ENCODE measurements at regions not wholly inside any gene's neighbourhood (a gene's known extent, or its start where the extent isn't known, plus 50 kb on each side); places are given as distances from the start of the nearest gene placed in this dataset.

DNA sequence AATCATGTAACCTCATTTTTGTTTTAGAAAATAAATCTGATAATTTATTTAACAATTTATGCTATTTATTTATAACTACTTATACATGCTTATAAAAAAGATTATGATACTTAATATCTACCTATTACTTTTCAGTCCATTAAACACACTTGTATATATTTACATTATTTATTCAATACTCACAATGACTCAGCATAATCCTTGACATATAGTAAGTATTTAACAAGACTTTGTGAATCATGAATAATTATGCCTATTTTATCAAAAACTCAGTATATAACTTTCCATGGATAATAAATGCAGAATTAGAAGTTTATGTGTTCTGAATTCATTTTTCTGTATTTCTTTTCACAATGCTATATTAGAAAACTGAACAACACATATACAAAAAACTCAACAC, 266.0 kb upstream of the STAC start:
- POLR2A ChIA-PET: no interaction called here
- Histone ChIP-seq H3K4me2 (no peak overlapping the region), H3K4me3 (ENCODE audit: low read depth in 2 of 2, low read length in 1 of 2) (no peak overlapping the region), H3F3A (replicated peaks; ENCODE audit: insufficient read depth) (no peaks in the 10 kb centered on the region), H3K9ac (no peak overlapping the region), H3K27ac (ENCODE audit: low read depth in 2 of 2, low read length in 1 of 2) (no peak overlapping the region), H3K36me3 (replicated peaks in 1 of 2; ENCODE audit: control insufficient read depth in 1 of 2, insufficient read depth in 2 of 2, low read length in 1 of 2) (no peaks in the 10 kb centered on the region), H4K20me1 (ENCODE audit: insufficient read depth) (no peaks in the 10 kb centered on the region), H2AFZ (ENCODE audit: low read depth) (no peak overlapping the region), H3K9me3 (no peaks in the 10 kb centered on the region), H3K4me1 (ENCODE audit: control insufficient read depth in 1 of 2, insufficient read depth in 2 of 2, low read depth in 1 of 2, low read length in 1 of 2) (no peaks in the 10 kb centered on the region), H3K27me3 (ENCODE audit: insufficient read depth) (no peaks in the 10 kb centered on the region), H3K9me2 (no peaks in the 10 kb centered on the region), H3K79me2 (ENCODE audit: insufficient read depth) (no peaks in the 10 kb centered on the region)
- CTCF ChIA-PET: no interaction called here
- DNase-seq: no peak
- TF ChIP-seq FOSL2 (IDR thresholded peaks at IDR 0.05; ENCODE audit: borderline replicate concordance, low read depth): no peak
- TF ChIP-seq, protein P1, sequence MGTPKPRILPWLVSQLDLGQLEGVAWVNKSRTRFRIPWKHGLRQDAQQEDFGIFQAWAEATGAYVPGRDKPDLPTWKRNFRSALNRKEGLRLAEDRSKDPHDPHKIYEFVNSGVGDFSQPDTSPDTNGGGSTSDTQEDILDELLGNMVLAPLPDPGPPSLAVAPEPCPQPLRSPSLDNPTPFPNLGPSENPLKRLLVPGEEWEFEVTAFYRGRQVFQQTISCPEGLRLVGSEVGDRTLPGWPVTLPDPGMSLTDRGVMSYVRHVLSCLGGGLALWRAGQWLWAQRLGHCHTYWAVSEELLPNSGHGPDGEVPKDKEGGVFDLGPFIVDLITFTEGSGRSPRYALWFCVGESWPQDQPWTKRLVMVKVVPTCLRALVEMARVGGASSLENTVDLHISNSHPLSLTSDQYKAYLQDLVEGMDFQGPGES (IDR thresholded peaks at IDR 0.05; ENCODE audit: low read depth, low read length): no peak
- TF ChIP-seq RAD21 (IDR thresholded peaks at IDR 0.05; ENCODE audit: low read length): no peak
- no peak for TF ChIP-seq RFX5 (IDR thresholded peaks at IDR 0.05; ENCODE audit: low read length)
- TF ChIP-seq TAF1 (IDR thresholded peaks at IDR 0.05; ENCODE audit: borderline replicate concordance, low read depth, low read length): no peak
- TF ChIP-seq TEAD4 (IDR thresholded peaks at IDR 0.05; ENCODE audit: borderline replicate concordance, insufficient read depth): no peak
- TF ChIP-seq, protein P2, sequence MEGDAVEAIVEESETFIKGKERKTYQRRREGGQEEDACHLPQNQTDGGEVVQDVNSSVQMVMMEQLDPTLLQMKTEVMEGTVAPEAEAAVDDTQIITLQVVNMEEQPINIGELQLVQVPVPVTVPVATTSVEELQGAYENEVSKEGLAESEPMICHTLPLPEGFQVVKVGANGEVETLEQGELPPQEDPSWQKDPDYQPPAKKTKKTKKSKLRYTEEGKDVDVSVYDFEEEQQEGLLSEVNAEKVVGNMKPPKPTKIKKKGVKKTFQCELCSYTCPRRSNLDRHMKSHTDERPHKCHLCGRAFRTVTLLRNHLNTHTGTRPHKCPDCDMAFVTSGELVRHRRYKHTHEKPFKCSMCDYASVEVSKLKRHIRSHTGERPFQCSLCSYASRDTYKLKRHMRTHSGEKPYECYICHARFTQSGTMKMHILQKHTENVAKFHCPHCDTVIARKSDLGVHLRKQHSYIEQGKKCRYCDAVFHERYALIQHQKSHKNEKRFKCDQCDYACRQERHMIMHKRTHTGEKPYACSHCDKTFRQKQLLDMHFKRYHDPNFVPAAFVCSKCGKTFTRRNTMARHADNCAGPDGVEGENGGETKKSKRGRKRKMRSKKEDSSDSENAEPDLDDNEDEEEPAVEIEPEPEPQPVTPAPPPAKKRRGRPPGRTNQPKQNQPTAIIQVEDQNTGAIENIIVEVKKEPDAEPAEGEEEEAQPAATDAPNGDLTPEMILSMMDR (IDR thresholded peaks at IDR 0.05): no peak
- no peak for TF ChIP-seq NFIC (IDR thresholded peaks at IDR 0.05; ENCODE audit: borderline replicate concordance)
- TF ChIP-seq, protein P3, sequence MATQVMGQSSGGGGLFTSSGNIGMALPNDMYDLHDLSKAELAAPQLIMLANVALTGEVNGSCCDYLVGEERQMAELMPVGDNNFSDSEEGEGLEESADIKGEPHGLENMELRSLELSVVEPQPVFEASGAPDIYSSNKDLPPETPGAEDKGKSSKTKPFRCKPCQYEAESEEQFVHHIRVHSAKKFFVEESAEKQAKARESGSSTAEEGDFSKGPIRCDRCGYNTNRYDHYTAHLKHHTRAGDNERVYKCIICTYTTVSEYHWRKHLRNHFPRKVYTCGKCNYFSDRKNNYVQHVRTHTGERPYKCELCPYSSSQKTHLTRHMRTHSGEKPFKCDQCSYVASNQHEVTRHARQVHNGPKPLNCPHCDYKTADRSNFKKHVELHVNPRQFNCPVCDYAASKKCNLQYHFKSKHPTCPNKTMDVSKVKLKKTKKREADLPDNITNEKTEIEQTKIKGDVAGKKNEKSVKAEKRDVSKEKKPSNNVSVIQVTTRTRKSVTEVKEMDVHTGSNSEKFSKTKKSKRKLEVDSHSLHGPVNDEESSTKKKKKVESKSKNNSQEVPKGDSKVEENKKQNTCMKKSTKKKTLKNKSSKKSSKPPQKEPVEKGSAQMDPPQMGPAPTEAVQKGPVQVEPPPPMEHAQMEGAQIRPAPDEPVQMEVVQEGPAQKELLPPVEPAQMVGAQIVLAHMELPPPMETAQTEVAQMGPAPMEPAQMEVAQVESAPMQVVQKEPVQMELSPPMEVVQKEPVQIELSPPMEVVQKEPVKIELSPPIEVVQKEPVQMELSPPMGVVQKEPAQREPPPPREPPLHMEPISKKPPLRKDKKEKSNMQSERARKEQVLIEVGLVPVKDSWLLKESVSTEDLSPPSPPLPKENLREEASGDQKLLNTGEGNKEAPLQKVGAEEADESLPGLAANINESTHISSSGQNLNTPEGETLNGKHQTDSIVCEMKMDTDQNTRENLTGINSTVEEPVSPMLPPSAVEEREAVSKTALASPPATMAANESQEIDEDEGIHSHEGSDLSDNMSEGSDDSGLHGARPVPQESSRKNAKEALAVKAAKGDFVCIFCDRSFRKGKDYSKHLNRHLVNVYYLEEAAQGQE (IDR thresholded peaks at IDR 0.05; ENCODE audit: low read depth, low read length): no peak
- no peak for TF ChIP-seq SIN3A (IDR thresholded peaks at IDR 0.05; ENCODE audit: borderline replicate concordance, low read depth, low read length)
- no peak for TF ChIP-seq EZH2phosphoT487 (IDR thresholded peaks at IDR 0.05; ENCODE audit: borderline replicate concordance, low read depth)
- no peak for TF ChIP-seq GABPA (IDR thresholded peaks at IDR 0.05; ENCODE audit: low read depth)
- TF ChIP-seq, protein P4, sequence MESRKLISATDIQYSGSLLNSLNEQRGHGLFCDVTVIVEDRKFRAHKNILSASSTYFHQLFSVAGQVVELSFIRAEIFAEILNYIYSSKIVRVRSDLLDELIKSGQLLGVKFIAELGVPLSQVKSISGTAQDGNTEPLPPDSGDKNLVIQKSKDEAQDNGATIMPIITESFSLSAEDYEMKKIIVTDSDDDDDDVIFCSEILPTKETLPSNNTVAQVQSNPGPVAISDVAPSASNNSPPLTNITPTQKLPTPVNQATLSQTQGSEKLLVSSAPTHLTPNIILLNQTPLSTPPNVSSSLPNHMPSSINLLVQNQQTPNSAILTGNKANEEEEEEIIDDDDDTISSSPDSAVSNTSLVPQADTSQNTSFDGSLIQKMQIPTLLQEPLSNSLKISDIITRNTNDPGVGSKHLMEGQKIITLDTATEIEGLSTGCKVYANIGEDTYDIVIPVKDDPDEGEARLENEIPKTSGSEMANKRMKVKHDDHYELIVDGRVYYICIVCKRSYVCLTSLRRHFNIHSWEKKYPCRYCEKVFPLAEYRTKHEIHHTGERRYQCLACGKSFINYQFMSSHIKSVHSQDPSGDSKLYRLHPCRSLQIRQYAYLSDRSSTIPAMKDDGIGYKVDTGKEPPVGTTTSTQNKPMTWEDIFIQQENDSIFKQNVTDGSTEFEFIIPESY (IDR thresholded peaks at IDR 0.05; ENCODE audit: borderline replicate concordance, low read depth): no peak
- no peak for TF ChIP-seq SMC3 (IDR thresholded peaks at IDR 0.05; ENCODE audit: low read depth, low read length)
- TF ChIP-seq TCF12 (IDR thresholded peaks at IDR 0.05): no peak
- no peak for TF ChIP-seq CHD2 (IDR thresholded peaks at IDR 0.05; ENCODE audit: low read length, partially characterized antibody)
- no peak for TF ChIP-seq YY1 (IDR thresholded peaks at IDR 0.05; ENCODE audit: low read depth)
- TF ChIP-seq, protein P5, sequence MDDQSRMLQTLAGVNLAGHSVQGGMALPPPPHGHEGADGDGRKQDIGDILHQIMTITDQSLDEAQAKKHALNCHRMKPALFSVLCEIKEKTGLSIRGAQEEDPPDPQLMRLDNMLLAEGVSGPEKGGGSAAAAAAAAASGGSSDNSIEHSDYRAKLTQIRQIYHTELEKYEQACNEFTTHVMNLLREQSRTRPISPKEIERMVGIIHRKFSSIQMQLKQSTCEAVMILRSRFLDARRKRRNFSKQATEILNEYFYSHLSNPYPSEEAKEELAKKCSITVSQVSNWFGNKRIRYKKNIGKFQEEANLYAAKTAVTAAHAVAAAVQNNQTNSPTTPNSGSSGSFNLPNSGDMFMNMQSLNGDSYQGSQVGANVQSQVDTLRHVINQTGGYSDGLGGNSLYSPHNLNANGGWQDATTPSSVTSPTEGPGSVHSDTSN (IDR thresholded peaks at IDR 0.05): no peak
- TF ChIP-seq FOXM1 (IDR thresholded peaks at IDR 0.05; ENCODE audit: low read depth): no peak
